ENCODE measurements at regions not wholly inside any gene's neighbourhood (a gene's known extent, or its start where the extent isn't known, plus 50 kb on each side); places are given as distances from the start of the nearest gene placed in this dataset.

DNA sequence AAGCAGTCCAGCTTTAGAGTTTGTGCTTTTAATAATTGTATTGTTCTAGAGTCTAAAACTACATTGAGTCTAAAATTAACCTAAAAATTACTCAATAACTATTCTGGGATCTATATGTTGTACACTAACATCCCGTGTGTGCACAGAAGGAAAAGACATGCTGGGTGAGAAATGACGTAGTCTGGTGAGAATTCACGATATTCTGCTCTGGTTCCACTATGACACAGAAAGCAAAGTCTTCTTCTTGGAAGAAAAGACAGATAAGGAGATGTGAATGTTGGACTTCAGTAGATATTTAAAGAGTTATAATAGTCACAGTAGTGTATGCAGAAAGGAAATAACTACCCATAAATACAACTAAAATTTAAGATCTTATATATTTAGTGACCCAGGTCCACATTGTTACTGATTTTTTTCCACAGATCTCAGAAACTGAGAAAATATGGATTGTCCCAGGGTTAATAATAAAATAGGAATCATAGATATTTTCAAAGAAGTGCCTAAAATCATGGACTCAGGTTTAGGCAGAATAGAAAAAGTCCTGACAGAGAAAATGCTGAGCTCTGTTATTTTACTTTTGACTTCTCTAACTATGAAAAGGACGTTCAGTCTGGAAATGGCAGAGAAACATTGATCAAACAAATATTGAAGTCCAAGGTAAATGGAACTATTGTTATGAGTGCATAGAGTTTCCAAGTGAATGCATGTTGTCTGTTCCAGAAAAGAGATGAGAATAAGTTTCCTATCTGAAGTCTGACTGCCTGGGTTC lies 170.7 kb downstream of the ANKRD50 start:
- no peak for TF ChIP-seq TARDBP (IDR thresholded peaks at IDR 0.05)
- TF ChIP-seq BHLHE40 (IDR thresholded peaks at IDR 0.05; ENCODE audit: borderline replicate concordance) = no peak
- no peak for TF ChIP-seq CTBP1 (IDR thresholded peaks at IDR 0.05; ENCODE audit: borderline replicate concordance)
- TF ChIP-seq, protein P1, sequence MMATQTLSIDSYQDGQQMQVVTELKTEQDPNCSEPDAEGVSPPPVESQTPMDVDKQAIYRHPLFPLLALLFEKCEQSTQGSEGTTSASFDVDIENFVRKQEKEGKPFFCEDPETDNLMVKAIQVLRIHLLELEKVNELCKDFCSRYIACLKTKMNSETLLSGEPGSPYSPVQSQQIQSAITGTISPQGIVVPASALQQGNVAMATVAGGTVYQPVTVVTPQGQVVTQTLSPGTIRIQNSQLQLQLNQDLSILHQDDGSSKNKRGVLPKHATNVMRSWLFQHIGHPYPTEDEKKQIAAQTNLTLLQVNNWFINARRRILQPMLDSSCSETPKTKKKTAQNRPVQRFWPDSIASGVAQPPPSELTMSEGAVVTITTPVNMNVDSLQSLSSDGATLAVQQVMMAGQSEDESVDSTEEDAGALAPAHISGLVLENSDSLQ (IDR thresholded peaks at IDR 0.05) = no peak
- no peak for TF ChIP-seq FOXA1 (IDR thresholded peaks at IDR 0.05)
